HEK293 (cell line): ENCODE measurements at regions not wholly inside any gene's neighbourhood (a gene's known extent, or its start where the extent isn't known, plus 50 kb on each side); places are given as distances from the start of the nearest gene placed in this dataset.

Experiments
- HOXA7 ChIP-seq: sonication (generic); formaldehyde crosslinking; IDR thresholded peaks from 2 replicates; pipeline ENCODE4 v1.8.1; 2022; ENCODE audit warnings: missing genetic modification reagents, borderline replicate concordance
- KLF16 ChIP-seq: fragments of 450-650 bp; formaldehyde crosslinking; IDR thresholded peaks from 2 replicates; pipeline ENCODE4 v1.5.1; 2017; ENCODE audit warnings: missing biosample characterization, missing genetic modification characterization
- YY1 ChIP-seq: fragments of 450-650 bp; formaldehyde crosslinking; IDR thresholded peaks from 2 replicates; pipeline ENCODE4 v1.5.1; 2018; ENCODE audit warnings: missing biosample characterization, missing genetic modification characterization
- ZNF555 ChIP-seq: fragments of 450-650 bp; formaldehyde crosslinking; conservative IDR thresholded peaks from 2 replicates; pipeline ENCODE4 v1.5.1; 2017; ENCODE audit warnings: missing biosample characterization, mild to moderate bottlenecking, missing genetic modification characterization, inconsistent platforms
- ZNF560 ChIP-seq: fragments of 450-650 bp; formaldehyde crosslinking; IDR thresholded peaks from 2 replicates; pipeline ENCODE4 v1.5.1; 2017; ENCODE audit warnings: missing biosample characterization, missing genetic modification characterization, borderline replicate concordance
- ZSCAN30 ChIP-seq: fragments of 450-650 bp; IDR thresholded peaks from 2 replicates; pipeline ENCODE4 v1.5.1; 2018; ENCODE audit warnings: missing biosample characterization, mild to moderate bottlenecking, missing genetic modification characterization, moderate library complexity
- TF ChIP-seq, protein P1 (sequence below): fragments of 450-650 bp; formaldehyde crosslinking; IDR thresholded peaks from 2 replicates; pipeline ENCODE4 v1.5.1; 2016; ENCODE audit warnings: missing biosample characterization, missing genetic modification characterization
- TF ChIP-seq, protein P2 (sequence below): fragments of 450-650 bp; formaldehyde crosslinking; IDR thresholded peaks from 2 replicates; pipeline ENCODE4 v1.5.1; 2017; ENCODE audit warnings: missing biosample characterization, missing genetic modification characterization
- TF ChIP-seq, protein P3 (sequence below): fragments of 450-650 bp; formaldehyde crosslinking; IDR thresholded peaks from 2 replicates; pipeline ENCODE4 v1.5.1; 2016; ENCODE audit warnings: missing biosample characterization, missing genetic modification characterization, low read depth
- TF ChIP-seq, protein P4 (sequence below): fragments of 450-650 bp; formaldehyde crosslinking; IDR thresholded peaks from 2 replicates; pipeline ENCODE4 v1.5.1; 2016; ENCODE audit warnings: missing biosample characterization, missing genetic modification characterization

DNA sequence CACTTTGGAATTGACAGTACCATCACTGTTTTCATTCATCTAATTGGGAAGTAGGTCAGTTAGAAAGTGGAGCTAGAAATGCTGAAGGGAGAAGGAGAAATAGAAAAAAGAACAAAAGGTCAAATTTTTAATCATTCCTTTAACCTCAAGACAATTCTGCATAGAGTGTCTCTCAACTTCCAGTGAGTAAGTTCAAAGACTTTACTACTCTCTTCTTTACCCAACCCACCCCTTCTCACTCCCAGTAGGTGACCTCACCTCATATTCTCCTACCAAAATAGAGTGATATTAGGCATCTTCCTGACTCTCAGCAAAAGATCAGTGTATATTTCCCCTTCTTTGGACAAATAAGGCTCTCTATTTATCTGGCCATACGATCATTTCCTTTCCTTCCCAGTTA lies 340.0 kb upstream of the JAG1 start:
- TF ChIP-seq KLF16 (no peak), ZSCAN30 (tag by site-specific recombination) (no peak), YY1 (tag by site-specific recombination) (no peak), ZNF560 (no peak), ZNF555 (tag by site-specific recombination) (no peak), HOXA7 (CRISPR knock-in tag) (no peak)
- TF ChIP-seq, protein P1, sequence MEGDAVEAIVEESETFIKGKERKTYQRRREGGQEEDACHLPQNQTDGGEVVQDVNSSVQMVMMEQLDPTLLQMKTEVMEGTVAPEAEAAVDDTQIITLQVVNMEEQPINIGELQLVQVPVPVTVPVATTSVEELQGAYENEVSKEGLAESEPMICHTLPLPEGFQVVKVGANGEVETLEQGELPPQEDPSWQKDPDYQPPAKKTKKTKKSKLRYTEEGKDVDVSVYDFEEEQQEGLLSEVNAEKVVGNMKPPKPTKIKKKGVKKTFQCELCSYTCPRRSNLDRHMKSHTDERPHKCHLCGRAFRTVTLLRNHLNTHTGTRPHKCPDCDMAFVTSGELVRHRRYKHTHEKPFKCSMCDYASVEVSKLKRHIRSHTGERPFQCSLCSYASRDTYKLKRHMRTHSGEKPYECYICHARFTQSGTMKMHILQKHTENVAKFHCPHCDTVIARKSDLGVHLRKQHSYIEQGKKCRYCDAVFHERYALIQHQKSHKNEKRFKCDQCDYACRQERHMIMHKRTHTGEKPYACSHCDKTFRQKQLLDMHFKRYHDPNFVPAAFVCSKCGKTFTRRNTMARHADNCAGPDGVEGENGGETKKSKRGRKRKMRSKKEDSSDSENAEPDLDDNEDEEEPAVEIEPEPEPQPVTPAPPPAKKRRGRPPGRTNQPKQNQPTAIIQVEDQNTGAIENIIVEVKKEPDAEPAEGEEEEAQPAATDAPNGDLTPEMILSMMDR (tag by site-specific recombination), result no peak
- TF ChIP-seq, protein P2, sequence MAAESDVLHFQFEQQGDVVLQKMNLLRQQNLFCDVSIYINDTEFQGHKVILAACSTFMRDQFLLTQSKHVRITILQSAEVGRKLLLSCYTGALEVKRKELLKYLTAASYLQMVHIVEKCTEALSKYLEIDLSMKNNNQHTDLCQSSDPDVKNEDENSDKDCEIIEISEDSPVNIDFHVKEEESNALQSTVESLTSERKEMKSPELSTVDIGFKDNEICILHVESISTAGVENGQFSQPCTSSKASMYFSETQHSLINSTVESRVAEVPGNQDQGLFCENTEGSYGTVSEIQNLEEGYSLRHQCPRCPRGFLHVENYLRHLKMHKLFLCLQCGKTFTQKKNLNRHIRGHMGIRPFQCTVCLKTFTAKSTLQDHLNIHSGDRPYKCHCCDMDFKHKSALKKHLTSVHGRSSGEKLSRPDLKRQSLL (tag by site-specific recombination), result no peak
- TF ChIP-seq, protein P3, sequence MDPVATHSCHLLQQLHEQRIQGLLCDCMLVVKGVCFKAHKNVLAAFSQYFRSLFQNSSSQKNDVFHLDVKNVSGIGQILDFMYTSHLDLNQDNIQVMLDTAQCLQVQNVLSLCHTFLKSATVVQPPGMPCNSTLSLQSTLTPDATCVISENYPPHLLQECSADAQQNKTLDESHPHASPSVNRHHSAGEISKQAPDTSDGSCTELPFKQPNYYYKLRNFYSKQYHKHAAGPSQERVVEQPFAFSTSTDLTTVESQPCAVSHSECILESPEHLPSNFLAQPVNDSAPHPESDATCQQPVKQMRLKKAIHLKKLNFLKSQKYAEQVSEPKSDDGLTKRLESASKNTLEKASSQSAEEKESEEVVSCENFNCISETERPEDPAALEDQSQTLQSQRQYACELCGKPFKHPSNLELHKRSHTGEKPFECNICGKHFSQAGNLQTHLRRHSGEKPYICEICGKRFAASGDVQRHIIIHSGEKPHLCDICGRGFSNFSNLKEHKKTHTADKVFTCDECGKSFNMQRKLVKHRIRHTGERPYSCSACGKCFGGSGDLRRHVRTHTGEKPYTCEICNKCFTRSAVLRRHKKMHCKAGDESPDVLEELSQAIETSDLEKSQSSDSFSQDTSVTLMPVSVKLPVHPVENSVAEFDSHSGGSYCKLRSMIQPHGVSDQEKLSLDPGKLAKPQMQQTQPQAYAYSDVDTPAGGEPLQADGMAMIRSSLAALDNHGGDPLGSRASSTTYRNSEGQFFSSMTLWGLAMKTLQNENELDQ, result no peak
- TF ChIP-seq, protein P4, sequence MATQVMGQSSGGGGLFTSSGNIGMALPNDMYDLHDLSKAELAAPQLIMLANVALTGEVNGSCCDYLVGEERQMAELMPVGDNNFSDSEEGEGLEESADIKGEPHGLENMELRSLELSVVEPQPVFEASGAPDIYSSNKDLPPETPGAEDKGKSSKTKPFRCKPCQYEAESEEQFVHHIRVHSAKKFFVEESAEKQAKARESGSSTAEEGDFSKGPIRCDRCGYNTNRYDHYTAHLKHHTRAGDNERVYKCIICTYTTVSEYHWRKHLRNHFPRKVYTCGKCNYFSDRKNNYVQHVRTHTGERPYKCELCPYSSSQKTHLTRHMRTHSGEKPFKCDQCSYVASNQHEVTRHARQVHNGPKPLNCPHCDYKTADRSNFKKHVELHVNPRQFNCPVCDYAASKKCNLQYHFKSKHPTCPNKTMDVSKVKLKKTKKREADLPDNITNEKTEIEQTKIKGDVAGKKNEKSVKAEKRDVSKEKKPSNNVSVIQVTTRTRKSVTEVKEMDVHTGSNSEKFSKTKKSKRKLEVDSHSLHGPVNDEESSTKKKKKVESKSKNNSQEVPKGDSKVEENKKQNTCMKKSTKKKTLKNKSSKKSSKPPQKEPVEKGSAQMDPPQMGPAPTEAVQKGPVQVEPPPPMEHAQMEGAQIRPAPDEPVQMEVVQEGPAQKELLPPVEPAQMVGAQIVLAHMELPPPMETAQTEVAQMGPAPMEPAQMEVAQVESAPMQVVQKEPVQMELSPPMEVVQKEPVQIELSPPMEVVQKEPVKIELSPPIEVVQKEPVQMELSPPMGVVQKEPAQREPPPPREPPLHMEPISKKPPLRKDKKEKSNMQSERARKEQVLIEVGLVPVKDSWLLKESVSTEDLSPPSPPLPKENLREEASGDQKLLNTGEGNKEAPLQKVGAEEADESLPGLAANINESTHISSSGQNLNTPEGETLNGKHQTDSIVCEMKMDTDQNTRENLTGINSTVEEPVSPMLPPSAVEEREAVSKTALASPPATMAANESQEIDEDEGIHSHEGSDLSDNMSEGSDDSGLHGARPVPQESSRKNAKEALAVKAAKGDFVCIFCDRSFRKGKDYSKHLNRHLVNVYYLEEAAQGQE (tag by site-specific recombination), result no peak
